Embryonic facial prominence (tissue), 1 donor: ENCODE measurements at regions not wholly inside any gene's neighbourhood (a gene's known extent, or its start where the extent isn't known, plus 50 kb on each side); places are given as distances from the start of the nearest gene placed in this dataset.
"Not testable (repeated sequence)": the region's sequence is repeated elsewhere in the genome, so short reads cannot be mapped to it uniquely, and the experiment has no call there.

Experiments used
- DNase-seq: peaks from one replicate; pipeline ENCODE4 v3.0.0-alpha.2; 2016; ENCODE audit errors: extremely low spot score

DNA sequence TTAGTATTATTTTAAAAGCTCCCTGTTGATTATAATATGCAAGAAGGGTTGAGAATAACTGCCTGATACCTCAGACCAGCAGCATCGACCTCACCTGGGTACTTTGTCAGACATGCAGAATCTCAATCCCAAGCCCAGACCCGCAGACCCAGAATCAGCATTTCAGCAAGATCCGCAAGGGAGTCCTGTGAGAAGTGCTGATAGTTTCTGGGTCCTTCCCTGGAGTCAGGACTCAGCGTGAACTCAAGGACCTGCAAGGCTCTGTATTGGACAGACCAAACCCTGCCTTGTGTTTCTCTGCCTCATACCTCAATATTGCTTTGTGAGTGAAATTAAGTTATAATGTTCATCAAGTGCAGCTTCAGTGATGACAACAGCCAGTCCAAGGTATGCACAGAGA lies 149.5 kb upstream of the NPY start:
- DNase-seq = no peak

DNA sequence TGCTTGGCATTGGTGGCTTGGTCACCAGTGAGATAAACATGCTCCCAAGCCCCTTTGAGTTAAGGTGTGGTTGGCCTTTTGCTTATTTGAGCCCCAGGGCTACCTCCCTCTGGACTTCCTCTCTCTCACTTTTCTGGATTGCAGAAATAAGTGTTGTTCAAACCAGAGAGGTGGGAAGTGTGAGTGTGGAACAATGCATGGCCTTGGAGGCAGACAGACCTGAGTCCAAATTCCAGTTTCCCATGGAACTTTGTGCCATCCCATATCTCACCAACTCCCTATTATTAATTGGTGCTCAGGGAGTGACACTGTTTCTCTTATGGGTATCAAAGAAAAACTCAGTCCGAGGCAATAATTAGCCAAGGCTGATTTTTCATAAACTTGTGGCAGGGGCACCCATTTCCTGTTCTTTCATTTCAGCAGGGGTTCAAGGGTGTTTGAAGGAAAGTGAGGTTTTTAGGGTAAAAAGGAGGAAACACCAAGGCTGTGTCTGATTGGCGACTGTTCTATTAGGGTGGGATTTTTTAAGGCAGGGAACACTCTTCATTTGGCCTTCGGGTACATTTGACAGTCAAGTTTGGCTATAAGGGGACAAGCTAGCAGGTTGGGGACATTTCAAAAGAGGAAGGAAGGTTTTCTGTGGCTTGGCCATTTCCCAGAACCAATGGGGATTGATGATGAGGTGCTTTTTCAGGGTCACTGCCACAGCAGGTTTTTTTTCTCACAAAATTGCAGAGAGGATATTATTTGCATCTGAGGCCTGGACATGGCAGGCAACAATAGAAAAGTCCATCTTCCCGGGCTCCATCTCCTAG lies 148.8 kb upstream of the NPY start:
- no peak for DNase-seq

DNA sequence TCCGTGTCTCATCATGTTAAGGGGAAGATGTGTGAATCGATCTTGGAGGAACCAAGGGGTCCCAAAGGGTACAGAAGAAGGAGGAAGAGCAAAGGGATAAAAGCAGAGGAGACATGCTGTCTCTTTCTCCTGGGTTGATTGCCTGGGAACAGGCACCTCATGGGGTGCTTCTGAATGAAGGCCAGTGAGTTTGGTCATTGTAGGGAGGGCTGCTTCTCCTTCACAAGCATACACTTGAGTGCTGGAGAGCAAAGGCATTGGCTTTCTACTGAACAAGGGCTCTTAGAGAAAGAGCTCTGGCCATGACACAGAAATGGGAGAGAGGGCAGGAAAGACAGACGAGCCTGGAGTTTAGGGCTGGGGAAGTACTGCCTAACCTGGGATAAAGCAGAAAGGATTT lies 146.7 kb upstream of the NPY start:
- DNase-seq = no peak

DNA sequence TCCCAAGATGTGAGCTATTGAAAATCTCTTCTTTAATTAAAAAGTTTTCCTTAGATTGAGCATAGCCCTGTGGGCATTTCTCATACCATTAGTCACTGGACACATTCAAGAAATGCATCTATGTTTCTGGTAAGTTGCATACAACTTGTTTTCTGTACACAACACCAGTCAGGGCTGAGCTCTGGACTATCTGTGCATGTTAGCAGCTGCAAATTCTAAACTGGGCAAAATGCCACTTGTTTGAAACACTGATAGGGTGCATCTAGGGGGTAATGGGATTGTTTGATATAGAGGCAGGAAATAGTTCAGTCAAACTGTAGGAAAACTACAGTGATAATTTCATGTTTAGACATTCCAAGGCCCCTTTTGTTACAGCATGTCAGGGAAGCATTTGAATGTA lies 145.6 kb upstream of the NPY start:
- no peak for DNase-seq

DNA sequence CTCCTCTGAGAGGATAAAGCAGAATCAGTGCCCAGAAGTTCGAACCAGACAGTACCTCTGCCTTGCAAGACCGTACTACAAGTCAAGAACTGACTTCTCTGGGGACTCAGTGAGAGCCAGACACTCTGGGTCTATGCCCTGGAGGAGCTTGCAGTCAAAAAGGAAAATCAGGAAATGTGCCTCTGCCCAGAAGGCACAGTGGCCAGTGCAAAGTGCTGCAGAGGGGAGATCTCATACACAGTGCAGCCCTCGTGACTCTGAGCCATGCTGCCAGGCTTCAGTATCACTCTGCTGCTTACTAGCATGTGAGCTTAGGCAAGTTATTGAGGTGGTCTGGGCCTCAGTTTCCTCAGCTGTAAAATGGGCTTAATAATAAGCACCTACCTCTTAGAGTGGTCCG lies 144.0 kb upstream of the NPY start:
- no peak for DNase-seq

DNA sequence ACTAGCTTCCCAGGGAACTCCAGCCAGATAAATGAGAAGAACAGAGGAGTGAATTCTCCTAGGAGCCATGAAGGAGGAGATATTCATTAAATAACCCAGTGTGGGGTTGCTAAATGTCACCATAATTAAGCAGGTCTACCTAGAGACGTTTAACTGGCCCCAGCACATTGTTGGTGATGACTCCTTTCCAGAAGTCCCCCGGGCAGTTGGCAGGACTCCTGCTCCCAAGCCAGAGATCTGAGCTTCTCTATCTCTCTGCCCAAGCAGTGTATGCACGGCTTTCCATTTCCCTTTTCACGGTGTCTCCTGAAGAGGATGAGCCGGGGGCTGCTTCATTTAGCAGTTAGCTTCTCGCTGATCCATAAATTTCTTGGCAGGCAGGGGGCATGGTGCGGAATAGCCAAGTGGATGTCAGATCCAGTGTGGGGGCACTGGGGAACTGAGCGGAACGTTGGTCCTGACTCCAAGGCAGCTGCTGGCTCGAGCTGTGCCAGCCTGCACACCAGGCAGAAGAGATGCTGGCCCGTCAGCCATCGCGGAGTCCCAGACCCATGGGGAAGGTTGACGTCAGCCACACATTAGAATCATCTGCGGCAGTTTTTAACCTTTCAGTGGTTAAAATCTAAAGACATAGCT lies 142.0 kb upstream of the NPY start:
- no peak for DNase-seq

DNA sequence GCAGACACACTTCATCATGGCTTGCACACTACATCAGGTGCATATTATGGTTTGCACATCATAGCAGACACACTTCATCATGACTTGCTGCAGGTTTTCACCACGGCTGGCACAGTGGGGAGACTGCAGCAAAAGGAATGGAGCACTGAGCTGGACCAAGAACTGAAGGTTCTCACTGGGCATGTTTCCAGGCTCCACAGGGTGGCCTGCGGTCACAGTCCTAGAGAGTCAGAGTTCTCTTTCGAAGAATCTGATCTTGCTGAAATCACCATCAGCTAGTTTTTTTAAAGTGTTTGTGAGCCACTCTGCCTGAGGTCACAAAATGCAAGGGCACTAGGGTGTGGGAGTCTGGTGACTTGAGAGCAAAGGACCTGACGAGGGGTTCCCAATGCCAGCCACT lies 140.4 kb upstream of the NPY start:
- no peak for DNase-seq

DNA sequence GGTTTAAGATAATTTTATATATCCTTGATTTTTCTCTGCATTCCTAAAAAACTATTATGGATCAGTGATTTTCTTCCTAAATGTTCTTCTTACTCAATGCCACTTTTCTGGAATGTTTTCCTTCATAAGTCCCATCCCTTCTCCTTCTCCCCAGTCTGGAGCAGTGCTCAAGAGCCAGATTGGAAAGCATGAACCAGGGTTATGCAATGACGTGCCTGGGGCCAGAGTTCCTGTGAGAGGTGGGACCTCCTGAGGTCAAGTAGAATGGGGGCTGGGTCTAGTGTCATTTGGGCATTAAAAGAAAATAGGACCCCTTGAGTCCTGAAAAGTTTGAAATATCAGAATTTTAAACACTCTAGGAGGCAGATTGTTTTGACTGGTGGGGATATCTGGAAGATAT lies 132.0 kb upstream of the NPY start:
- no peak for DNase-seq

DNA sequence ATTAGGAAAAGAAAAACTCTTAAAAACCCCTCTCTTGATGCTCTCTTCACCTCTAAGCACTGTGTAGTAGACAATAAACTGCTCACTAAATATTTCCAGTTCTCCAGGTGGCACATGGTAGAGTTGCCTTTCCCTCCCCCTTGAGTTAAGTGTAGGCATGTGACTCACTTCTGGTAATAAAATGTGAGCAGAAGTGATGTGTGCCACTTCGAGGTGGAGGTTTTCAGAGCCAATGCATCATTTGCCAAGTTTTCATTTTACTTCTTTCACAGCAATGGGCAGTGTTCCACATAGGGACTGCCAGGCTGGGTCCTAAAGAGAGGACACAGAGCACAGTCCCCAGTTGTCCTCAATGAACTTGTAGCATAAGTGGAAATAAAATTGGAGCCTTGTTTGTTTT lies 131.6 kb upstream of the NPY start:
- DNase-seq = no peak

DNA sequence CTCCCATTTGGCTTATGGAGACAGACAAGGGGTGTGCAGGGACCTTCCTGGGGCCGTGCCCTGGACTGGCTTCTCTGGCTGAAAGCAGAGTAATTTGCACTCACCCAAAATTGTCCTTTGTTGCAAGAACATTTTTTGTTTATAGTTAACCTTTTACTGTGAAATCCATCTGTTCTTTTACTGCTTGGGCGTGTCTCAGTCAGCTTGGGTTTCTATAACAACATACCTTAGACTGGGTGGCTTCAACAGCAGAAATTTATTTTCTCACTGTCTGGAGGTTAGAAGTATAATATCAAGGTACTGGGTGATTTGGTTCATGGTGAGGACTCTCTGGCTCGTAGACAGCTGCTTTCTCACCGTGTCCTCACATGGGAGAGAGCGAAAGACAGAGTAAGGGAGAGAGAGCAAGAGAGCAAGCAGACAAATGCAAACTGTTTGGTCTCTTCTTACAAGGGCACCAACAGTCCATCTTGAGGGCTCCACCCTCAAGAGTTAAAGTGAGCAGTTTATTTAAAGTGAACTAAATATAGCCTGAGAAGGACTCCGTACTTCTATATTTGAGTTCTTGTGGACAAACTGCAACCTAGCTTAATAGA lies 131.0 kb upstream of the NPY start:
- no peak for DNase-seq

DNA sequence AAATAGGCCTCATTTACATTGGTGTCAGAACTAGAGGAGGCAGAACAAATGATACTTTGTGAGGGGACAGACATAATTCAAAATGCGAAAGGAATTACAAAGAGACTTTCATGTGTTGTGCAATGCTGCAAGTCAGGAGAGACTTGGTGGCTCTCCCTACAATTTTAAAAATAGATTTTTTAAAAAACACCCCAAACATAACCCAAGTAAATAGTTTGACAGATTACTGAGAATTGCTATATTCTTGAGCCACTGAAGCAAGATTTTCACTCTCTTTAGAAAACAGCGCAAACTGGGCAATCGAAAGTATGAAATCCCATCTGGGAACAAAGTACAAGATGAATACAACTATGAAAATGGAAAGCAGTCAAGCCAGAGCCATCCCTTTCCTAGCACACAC lies 126.3 kb upstream of the NPY start:
- DNase-seq = no peak

DNA sequence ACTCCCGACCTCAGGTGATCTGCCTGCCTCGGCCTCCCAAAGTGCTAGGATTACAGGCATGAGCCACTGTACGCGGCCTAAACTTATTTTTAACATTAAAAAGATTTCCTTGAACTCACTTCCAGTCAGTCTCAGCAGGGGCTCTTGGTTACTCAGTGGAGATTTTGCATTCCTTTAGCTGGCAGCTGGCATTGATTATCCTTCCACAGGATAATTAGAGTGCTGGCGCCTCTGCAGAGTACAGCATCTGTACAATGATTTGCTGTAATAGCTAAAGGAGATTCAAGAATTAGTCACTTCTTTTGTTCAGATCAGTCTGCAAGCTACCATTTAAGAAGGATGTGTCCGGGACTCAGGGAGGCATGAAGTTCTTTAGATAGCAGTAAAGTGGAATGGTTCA lies 125.0 kb upstream of the NPY start:
- DNase-seq = no peak

DNA sequence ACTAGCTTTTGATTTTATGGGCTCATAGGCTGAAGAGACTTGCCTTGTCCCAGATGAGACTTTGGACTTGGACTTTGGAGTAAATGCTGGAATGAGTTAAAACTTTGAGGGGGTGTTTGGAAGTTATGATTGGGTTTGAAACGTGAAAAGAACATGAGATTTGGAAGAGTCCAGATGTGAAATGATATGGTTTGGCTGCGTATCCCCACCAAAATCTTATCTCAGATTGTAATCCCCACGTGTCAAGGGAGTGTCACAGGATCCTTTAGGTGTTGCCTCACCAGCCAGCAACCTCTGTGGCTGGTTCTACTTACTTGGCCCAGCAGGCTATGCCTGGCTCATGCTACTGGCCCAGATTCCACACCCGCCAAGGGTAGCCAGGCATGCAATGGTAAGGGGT lies 119.6 kb upstream of the NPY start:
- no peak for DNase-seq

DNA sequence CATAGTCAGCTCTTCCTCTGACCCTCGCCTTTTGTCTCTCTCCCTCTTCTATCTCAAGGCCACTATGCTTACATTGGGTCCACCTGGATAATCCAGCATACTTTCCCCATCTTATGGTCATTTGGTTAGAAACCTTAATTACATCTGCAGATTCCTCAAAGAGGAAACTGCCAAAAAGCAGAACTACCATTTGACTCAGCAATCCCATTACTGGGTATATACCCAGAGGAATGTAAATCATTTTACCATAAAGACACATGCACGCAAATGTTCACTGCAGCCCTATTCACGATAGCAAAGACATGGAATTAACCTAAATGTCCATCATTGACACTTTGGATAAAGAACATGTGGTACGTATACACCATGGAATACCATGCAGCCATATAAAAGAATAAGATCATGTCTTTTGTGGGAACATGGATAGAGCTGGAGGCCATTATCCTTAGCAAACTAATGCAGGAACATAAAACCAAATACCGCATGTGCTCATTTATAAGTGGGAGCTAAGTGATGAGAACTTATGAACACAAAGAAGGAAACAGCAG lies 114.8 kb upstream of the NPY start:
- no peak for DNase-seq

DNA sequence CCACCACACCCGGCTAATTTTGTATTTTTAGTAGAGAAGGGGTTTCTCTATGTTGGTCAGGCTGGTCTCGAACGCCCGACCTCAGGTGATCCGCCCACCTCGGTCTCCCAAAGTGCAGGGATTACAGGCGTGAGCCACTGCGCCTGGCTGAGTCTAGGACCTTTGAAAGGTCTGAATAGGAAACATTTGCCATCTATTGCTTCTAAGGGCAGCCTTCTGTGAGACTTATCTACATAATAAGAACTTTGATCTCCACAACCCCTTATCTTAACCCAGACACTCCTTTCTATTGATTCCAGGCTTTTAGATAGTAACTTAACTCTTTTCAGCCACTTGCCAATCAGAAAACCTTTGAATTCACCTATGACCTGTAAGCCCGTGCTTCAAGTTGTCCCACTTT lies 112.0 kb upstream of the NPY start:
- DNase-seq = not testable (repeated sequence)

DNA sequence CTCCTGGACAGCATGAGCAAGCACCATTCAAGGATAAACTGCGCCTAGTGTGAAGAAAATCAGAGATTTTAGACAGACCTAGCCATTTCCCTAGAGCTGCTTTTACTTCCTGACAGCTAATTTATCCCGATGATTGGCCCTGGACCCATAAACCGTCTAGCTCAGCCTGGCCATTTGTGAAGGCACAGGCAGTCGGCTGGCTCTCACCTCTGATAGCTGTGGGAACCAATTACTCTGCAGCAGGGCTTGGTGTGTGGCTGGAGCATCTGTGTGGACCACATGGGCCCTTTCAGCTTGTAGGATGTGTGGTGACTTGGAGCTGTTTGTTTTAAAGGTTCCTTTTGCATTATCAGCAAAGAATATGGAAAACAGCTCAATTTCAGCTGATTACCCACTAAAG lies 111.1 kb upstream of the NPY start:
- no peak for DNase-seq

DNA sequence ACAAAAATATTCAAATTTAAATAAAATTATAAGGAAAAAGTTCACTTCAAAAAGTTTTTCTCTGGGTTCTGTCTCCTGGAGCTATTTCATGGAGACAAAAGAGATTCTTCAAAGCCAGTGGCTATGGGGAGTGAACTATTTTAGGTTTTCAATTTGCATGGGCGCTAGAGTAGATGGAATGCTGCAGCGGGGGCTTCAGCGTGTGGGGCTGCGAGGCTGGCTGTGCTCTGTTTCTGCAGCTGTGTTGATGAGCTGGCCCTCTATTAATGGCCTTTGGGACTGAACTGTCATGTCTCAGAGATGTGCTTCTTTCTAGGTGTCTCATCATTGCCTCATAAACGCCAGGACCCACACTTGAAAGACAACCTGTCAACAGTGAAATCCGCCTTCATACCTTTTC lies 108.4 kb upstream of the NPY start:
- no peak for DNase-seq

DNA sequence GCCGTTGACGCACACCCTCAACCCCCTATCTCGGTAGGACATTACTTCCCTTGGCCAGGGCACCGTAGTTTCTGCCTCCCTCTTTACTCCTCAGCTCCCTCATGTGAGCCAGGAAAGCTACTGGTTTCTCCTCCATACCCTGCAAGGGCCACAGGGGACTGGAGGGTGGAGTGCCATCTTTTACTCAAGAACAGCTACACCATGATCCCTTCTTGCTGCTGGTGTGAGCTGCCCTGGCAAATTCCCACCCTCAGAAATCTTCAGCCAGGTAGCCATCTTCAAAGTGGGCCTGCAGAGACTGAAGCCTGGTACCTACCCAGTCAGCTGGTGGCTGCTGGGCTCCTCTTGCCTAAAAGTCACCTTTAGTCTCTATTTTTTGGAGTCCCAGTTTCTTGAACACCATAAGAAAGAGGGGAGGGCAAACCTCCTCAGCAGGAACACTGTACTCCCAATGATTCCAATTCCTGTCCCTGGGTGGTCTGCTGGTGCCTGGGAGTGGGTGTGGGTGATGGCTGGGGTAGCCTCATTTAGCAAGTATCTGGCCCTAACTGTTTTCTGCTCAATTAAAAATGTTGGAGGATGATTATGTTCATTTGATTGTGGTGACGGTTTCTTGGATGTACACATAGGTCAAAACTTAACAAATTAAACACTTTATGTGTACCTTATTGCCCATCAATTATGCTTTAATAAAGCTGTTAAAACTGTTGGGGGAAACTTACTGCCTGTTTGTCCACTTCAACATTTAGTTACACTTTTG lies 105.0 kb upstream of the NPY start:
- no peak for DNase-seq

DNA sequence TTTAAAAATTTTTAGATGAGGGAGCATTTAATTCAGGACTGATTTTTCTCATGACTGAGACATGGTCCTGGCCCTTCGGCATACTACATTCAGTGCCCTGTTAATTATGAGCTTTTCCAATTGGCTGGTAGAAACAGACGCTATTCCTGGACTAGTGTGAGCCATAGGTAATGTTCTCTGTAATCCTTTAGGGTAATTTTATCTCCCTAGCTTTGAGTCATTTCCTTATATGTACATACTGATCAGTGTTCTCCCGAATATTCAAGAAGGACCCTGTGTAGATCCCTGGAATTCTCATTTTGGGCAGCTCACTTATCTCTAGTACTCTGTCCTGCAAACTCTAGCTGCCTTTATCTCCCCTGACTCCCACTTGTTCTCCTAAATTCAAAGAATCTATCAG lies 92.6 kb upstream of the NPY start:
- DNase-seq = no peak

DNA sequence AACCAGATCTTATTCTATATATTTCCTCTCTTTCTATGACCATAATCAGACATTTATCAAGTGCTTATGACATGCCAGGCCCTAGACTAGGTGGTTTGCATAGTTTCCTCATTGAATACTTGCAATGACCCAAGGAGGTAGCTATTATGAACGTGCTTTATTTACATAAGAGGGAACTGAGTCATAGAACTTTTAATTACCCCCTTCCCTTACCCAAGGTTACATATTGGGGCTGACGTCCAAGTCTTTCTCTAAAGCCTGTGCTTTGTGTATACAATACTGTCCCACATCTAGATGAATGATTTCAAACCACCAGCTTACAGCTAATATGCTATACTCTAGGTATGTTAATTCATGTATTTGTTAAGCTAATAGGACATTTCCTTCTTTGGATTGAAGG lies 91.9 kb upstream of the NPY start:
- DNase-seq = no peak

DNA sequence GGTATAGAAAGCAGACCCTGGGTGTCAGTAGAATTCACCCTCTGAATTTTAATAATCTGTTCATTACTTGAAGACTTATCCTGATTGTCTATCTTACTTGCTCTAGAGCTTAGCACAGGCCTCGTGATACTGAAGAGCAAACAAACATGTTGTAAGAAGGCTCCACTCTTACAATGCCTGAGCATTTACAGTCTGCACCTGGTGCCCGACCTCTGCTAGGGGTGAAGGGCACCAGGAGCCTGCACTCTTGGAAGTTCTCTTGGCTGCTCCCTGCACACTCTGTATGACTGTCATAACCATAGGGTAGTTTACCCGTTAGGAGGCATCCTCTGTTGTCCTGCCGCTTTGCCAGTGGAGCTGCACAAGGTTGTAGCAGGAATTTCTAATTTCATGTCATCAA lies 91.3 kb upstream of the NPY start:
- no peak for DNase-seq

DNA sequence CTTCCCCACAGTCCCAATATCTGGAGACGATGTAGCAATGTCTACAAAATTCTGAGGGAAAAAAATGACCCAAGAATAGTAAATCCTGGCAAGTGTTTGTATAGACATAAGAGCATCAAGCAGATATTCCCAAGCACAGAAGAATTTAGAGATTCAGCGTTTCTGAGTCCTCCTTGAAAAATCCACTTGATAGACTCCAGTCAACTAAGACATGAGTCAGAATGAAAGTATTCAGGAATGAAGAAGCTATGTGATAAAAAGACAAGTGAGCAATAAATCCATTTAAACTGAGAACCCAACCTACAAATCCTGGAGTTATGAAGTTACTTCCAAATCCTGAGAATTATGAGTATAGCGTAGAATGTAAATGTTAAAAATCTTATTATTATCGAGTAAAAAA lies 86.1 kb upstream of the NPY start:
- no peak for DNase-seq
